Kidney capillary endothelial cell (primary cell): ENCODE measurements at regions not wholly inside any gene's neighbourhood (a gene's known extent, or its start where the extent isn't known, plus 50 kb on each side); places are given as distances from the start of the nearest gene placed in this dataset.
"Not testable (repeated sequence)": the region's sequence is repeated elsewhere in the genome, so short reads cannot be mapped to it uniquely, and the experiment has no call there.

ENCODE experiments used
- DNase-seq: peaks from one replicate; pipeline ENCODE4 v3.0.0-alpha.2; 2018; ENCODE audit warnings: low spot score

DNA sequence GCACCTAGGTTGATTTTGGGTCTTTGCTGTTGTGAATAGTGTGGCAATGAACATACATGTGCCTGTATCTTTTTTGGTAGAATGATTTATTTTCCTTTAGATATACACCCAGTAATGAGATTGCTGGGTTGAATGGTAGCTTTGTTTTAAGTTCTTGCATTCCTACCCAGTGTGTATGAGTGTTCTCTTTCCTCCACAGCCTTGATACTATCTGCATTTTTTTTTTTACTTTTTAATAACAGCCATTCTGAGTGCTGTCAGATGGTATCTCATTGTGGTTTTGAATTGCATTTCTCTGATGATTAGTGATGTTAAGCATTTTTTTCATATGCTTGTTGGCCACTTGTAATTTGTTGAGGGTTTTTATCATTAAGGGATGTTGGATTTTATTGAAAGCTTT, 351.8 kb upstream of the GNPDA2 start:
- no peak for DNase-seq

DNA sequence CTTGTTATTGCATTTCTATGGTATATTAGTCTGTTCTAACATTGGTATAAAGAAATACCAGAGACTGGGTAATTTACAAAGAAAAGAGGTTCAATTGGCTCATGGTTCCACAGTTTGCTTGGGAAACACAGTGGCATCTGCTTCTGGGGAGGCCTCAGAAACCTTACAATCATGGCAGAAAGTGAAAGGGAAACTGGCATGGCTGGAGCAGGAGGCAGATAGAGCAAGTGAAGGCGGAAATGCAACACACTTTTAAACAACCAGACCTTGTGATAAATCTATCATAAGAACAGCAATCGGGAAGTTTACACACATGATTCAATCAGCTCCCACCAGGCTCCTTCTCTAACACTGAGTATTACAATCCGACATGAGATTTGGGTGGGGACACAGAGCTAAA, 346.6 kb upstream of the GNPDA2 start:
- DNase-seq, result no peak

DNA sequence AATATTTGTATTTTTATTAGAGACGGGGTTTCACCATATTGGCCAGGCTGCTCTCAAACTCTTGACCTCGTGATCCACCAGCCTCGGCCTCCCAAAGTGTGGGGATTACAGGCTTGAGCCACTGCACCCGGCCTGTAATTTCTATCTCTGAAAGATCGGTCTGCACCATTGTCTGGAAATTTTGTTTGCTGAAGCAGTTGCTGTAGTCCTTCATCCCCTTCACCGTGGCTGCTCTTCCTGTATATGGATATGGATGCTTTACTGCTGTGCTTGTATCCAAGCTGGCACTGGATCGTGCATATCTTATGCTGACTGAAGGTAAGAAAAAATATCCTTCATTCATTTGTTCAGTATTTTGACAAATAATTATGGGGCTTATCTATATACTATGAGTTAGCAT, 338.4 kb upstream of the GNPDA2 start:
- DNase-seq, result no peak

DNA sequence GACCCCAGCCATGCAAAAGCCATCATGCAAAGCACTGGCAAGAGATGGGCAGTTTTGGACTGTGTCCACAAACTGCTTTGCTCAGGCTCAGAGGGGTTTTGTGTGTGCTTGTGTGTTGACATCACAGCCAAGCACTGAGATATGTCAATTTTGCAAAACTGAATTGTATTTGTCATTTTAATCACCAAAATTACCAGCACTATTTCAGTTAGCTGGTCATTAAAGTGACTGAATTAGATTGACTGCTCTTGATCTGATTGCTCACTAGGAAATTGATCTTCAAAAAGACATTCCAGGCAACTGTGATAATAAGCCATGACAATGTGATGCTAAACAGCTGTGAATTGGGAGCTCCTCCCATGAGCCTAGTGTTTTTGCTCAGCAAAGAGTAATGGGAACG, 337.3 kb upstream of the GNPDA2 start:
- DNase-seq, result no peak

DNA sequence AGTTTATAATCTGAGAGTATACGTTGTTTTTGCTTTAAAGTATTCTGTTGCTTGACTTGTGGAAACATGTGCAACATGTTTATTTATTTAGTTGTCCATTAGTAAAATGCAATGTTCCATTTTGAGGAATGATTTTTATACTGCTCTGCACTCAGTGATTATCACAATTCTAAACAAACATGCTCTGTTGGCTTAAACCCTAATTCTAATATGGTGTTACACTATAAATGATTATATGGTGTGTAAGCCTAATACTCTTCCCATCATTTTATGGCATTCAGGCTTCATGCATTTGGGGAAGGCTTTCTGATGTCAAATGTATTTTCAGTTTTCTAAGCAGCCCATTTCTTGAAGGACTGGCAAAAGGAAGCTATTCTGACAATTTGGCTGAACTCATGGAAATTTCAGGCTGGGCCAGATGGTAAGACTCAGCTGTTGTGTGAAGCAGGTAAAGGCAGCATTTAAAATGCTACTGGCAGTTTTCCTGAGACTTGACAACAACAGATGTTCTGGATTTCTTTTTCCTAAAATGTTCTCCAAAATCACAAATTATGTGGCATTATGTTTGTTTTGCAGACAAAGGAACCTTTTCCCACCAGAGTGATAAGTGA, 336.7 kb upstream of the GNPDA2 start:
- DNase-seq, result no peak

DNA sequence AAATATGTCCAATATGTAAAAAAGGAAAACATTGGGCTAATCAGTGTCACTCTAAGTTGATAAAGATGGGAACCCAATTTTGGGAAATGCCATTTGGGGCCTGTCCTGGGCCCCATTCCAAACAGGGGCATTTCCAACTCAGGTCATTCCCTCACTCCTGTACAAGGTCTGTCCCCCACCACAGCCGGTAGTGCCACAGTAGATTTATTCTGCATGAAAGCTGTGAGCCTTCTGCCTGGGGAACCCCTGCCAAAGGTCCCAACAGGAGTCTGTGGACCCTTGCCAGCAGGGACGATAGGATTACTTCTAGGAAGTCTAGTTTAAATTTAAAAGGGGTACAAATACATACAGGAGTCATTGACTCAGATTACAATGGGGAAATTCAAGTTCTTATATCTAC, 317.6 kb upstream of the GNPDA2 start:
- no peak for DNase-seq

DNA sequence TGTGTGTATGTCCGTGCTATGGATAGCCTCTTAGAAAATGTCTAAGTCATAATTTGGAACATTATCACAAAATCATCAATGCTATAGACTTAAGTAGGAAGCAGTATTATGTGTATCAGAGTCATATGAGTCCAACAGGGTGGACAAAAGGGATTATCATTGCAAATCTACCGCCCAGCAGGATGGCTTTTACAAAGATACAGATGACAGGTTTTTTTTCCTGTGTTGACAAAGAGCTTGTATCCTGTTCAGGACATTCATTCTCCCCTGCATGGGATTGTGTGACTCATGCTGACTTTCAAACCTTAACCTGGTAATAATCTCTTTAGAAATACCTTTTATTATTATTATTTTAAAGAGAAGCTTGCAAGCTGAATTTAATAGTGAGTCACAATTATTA, 310.3 kb upstream of the GNPDA2 start:
- DNase-seq, result peak; percentile 27

DNA sequence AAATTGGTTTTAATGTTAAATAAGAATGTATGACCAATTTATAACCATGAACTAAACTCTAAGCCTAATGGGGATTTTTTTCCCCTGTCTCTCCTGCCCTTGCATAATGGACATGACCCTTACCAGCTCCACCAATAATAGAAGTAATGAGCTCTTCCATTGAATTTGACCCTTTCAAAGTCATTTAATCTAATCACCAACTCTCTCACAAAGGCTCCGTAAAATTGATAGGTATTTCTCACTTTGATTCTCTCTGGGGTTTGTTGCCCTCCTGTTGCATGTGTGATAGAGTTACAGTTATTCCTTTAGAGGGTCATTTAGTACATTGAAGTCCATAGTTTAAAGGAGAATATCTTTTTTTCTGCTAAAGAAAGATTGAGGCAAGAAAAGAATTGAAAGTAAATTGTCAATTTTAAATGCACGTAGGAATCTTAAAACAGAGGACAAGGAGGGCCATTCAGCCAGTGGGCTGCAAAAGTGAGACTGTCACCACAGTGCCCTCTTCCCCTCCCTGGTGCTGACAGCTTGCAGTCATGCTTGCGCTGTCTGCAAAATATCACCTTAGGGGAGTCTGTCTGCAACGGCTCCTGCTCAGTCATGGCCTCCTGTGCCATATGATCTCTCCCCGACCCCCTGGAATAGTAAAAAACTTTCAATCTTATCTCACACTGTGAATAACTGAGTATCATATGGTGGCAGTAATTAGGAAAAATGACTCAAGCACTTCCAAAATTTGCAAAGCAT, 307.5 kb upstream of the GNPDA2 start:
- DNase-seq, result no peak

DNA sequence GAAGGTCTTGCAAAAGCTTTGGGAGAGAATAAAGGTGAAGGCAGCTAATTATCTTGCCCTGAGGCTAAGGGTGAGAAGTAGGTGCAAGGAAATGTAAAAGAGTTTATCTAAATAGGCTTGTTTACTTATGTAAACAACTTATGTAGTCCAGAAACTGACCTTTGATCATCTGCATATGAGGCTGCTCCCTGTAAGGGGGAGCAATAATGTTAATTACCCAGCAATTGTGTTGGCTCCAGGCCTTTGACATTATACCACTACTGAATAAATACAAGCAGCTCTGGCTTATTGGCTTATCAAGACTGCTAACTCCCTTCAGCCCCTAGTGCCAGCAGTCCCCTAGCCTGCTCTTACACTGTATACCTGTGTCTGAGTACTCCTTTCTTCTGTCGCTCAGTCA, 303.7 kb upstream of the GNPDA2 start:
- DNase-seq, result no peak

DNA sequence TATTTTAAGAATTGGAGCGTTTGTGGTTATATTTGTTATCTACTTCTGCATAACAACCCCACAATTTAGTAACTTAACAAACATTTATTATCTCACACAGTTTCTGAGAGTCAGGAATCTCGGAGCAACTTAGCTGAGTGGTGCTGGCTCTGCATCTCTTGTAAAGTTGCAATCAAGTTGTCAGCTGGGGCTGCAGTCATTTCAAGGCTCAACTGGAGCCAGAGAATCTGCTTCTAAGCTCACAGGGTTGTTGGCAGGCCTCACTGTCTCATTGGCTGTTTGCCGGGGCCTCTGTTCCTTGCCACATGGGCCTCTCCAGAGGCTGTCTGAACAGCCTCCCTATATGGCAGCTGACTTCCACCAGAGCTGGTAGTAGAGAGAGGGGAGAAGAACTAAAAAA, 281.2 kb upstream of the GNPDA2 start:
- DNase-seq, result no peak

DNA sequence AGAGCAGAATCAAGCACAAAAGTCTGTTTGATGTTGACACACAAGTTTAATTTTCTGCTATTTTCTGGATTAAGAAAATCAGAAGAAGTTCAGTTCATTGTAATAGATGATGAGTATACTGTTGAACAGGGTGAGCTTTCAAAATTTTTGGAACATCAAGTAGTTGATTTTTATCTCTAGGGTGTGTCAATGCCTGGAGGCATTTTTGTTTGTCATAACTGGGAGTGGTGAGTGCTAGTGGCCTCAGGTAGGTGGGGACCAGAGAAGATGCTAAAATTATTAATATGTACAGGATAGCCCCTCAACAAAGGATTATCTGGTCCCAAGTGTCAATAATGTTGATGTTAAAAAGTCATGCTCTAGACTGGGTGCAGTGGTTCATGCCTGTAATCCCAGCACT, 279.7 kb upstream of the GNPDA2 start:
- DNase-seq, result no peak

DNA sequence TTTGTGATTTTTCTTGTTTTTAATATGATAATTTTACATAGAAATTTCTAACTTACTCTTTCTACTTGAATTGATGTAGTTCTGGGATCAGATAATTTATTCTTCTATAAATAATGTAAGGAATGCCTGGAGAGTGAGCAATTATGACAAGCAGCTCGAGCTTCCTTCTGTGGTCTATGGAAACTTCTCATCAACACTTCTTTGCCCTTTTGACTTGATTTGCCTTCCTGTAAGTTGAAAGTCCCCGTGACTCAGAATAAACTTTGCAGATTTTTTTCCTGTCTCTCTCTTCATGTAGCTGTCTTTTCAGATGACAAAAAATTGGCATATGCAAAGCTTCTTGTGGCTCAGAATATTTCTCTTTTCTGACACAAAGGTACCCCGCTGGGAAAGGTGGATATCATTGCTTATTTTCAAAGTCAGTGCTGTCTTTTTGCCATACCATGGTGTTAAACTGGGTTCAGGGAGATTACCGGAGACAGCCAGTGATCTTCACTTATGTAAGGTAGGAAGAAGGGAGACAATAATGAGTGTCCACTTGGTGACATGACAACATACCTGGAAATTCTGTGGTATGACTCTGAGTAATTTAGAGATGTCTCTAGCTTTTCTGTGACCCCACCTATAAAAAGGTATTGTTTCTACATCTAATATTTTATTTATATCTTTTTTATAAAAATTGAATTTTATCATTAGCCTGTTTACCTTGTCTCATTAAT, 278.6 kb upstream of the GNPDA2 start:
- DNase-seq, result peak; percentile 36

DNA sequence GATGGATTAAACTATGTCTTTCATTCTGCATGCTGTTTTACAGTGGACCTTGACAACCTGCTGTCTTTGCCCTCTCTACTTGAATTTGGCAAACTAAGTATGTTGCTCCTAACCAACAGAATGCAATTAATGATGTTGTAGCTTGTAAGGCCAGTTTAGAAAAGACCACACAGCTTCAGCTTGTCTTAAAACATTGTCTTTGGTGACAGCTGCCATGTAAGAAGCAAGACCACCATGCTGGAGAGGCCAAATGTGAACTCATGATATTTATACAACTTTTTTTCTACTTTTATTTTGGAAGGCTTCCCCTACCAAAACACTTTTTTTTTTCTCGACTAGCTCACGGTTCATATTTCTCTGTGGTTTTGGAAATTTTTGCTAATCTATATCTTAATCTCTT, 278.0 kb upstream of the GNPDA2 start:
- no peak for DNase-seq

DNA sequence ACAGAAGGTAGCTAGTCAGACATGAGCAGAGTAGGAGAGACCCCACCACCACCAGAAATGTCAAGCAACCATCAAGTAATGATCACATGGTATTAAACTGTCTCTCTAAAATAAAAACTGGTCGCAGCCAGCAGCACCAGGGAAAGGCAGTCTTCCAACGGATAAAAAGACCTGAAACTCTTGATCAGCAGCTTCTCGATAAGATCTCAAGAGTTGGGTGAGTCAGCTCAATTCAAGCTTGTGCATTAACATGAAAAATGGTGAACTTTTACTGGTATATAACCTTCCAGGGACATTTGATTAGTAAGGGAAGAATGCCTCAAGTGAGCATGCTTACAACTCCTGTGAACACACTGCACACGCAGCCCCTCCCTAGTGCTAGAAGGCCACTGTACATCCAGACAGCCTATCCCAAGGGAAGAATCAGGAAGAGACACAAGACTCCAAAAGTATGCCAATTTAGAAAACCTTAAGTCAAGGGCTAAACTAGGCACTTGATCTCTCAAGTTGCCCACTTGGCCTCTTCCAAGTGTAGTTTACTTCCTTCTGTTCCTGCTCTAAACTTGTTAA, 270.0 kb upstream of the GNPDA2 start:
- no peak for DNase-seq

DNA sequence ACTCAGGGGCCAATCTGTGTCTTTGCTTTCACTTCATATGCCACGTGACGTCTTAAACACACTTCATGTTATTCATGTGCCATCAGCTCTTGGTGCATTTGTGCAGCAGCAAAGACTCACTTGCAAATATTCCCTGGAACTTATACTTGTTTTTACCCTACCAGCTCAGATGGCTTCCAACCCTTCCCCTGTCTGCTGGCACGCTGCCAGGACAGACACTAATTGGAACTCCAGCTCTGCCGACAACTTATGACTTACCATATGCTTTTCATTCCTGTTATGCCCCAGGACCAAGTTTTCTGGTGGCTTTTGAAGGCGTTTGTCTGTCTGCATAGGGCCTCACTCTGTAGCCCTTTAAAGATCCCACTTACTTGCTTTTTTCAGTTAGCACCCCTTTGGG, 261.7 kb upstream of the GNPDA2 start:
- DNase-seq, result no peak

DNA sequence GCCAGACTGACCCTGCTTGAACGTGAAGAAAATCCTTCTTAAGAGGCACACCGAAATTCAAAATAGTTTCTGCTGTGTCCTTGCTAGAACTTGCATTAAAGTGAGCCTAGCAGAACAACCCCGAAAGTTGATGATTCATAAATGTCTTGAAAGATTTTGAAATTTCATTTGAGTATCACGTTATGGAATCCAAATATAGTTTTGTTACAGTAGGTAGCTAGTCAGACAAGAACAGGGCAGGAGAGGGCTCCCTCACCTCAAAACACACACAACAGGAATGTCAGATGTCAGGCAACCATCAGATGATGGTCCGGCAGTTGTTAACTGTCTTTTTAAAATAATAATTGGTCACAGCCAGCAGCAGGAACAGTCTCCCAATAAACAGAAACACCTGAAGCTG, 259.6 kb upstream of the GNPDA2 start:
- DNase-seq, result no peak

DNA sequence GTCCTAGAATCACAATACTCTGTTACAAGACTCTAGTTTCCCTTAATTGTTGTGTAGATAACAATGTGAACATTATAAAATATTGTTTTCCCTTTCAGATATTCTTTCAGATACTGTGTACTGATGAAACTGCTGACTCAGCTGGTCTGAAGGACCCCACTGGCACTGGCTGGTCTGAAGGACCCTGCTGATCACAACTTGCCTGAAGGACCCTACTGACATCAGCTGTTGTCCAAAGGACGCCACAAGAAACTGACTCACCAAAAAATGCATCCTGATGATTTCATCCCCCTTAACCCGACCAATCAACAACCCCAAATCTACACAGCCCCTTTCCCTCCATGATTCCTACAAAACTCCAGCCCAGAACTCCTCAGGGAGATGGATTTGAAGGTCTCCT, 258.8 kb upstream of the GNPDA2 start:
- DNase-seq, result no peak

DNA sequence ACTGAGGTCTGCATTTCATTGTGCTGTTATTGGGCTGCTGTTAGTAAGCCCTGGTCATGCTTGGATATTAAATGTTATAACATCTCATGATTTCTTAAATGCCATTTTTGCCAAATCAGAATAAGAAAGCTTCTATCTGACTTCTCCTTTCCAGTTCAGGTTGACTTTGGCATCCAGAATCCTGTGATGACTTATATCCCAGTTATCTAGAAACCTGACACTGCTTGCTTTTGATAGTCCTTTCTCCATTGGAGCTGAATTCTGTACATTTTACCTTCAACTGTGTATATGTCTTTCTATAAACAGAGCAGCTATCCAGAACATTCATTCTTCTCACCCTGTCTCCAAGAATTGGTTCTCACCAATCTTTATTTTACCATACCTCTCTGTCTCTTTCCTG, 257.7 kb upstream of the GNPDA2 start:
- no peak for DNase-seq

DNA sequence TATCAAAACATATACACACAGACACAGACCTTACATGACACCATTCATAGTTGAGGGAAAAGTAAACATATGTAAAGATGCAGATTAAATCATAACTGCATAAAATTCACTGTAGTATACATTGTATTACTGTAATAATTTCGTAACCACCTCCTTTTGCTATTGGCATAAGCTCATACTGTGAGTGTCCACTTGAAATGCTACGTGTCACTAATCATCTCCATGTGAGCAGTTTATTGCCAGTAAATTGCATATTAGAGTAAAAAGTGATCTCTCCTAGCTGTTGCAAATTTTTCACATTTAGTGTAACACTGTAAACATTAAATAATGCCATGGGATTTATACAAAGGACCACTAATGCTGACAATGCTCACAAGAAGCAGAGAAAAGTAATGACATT, 256.7 kb upstream of the GNPDA2 start:
- DNase-seq, result no peak

DNA sequence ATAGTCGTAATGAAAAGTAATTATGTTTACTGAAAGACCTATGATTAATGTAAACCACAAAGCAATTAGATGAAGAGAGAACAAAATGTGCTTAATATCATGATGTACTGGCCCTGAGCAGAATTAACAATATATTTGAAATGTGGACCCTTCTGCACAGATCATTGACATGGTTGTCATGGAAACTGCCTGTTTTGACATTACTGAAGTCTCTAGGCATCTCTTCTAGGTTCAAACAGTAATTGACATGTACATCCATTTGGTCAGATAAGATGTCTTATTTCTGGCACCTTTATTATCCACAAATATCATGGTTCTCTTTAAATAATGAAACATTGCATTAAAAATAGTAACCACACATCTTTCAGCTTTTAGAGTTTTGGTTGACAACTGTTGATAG, 251.7 kb upstream of the GNPDA2 start:
- DNase-seq, result no peak

DNA sequence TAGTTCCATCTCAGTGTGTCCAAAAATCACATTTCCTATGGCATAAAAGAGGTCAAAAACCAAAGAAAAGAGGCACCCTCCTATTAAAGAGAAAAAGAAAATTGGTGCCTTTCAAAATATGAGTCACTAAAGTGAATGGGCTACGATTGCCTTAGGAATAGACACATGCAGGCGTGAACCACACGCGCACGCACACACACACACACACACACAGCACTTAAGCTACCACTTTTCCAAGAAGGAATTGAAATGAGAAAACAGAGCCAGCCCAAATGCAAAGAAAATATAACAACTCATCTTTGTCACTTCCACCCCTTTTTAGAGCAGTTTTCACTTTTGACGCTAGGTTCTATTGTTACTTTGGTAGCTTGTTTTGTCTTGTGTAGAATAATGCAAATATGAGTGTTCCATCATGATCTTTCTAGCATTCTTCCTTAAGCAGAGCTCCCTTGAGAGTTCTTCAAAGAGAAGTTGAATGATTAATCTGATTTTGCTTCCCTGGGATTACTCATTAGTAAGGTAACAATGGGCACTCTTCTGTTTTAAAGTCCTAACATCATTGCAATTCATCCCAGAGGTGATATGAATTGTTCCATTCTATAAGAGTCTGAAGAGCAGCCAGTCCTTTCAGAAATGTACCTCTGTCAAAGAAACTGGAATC, 239.2 kb upstream of the GNPDA2 start:
- peak; percentile 29 for DNase-seq

DNA sequence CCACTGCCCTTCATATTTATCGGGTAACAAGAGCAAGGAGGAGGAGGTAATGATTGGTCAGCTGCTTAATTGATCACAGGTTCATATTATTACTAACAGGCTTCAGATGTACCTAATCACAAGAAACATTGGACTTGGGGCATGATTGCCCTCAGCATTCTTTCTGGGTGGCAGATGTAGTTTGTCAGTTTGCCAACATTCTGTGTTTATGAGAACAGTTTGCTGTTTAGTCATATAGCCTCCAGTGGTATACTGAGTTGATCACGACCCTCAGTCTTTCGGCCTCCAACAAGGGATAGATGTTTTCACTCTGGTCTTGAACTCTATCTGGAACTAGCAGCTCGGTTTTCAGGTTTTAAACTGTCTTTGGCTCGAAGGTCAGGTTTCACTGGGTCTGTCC, 237.7 kb upstream of the GNPDA2 start:
- DNase-seq, result not testable (repeated sequence)
